Activated naive CD4-positive, alpha-beta T cell treated with anti-CD3 and anti-CD28 coated beads, Interleukin-2, amount 10 ng/mL, durations not matched to agents 7 days and 5 days (primary cell): ENCODE measurements at regions not wholly inside any gene's neighbourhood (a gene's known extent, or its start where the extent isn't known, plus 50 kb on each side); places are given as distances from the start of the nearest gene placed in this dataset.
"Not testable (repeated sequence)": the region's sequence is repeated elsewhere in the genome, so short reads cannot be mapped to it uniquely, and the experiment has no call there.

Experiments
- CTCF ChIA-PET: fragments of 350-600 bp; sonication (Branson Sonifier 250); formaldehyde crosslinking; loops from one replicate; lab custom pipeline; 2021; ENCODE audit warnings: antibody characterized with exemption; lab: Charles Lee
- DNase-seq: peaks from one replicate; pipeline ENCODE4 v3.0.0-alpha.2; 2020
- H3K27ac Mint-ChIP-seq: one replicate; pipeline ENCODE4 v1.8.0; 2021; ENCODE audit warnings: mild to moderate bottlenecking, moderate library complexity, mixed read lengths
- H3K27me3 Mint-ChIP-seq: one replicate; pipeline ENCODE4 v1.8.0; 2021; ENCODE audit warnings: mild to moderate bottlenecking, mixed read lengths
- H3K36me3 Mint-ChIP-seq: one replicate; pipeline ENCODE4 v1.8.0; 2021; ENCODE audit warnings: mixed read lengths
- H3K4me1 Mint-ChIP-seq: one replicate; pipeline ENCODE4 v1.8.0; 2021; ENCODE audit warnings: mixed read lengths
- H3K4me3 Mint-ChIP-seq: one replicate; pipeline ENCODE4 v1.8.0; 2021; ENCODE audit warnings: mild to moderate bottlenecking, moderate library complexity, mixed read lengths
- H3K9me3 Mint-ChIP-seq: one replicate; pipeline ENCODE4 v1.8.0; 2021; ENCODE audit warnings: mixed read lengths

DNA sequence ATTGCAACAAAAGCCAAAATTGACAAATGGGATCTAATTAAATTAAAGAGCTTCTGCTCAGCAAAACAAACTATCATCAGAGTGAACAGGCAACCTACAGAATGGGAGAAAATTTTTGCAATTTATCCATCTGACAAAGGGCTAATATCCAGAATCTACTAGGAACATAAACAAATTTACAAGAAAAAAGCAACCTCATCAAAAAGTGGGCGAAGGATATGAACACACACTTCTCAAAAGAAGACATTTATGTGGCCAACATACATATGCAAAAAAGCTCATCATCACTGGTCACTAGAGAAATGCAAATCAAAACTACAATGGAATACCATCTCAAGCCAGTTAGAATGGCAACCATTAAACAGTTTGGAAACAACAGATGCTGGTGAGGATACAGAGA, 858.1 kb upstream of the FOXG1 start:
- H3K27ac Mint-ChIP-seq, H3K4me3 Mint-ChIP-seq, DNase-seq, H3K27me3 Mint-ChIP-seq, CTCF ChIA-PET, H3K36me3 Mint-ChIP-seq, H3K4me1 Mint-ChIP-seq: not testable (repeated sequence)
- peaks cover 25% of the 10 kb centered on the region for H3K9me3 Mint-ChIP-seq

DNA sequence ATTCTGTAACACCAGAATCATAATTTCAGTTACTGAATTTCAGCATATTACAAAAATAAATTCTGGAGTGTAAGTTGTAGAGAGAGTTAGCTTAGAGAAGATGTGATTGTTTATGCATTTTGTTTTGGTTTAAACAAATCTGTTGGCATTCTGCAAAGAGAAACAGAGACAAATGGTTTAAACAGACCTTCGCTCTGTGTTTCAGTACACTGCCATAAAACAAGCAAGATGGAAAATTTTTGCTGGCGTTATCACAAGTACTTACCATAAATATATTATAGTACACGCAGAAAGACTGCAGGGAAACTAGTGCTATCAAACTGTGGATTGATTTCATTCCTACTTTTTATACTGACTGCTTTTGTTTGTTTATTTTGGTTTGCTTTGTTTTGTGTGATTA, 850.3 kb upstream of the FOXG1 start:
- no peak for DNase-seq
- Mint-ChIP-seq H3K4me1 (no peaks in the 10 kb centered on the region), H3K27me3 (no peaks in the 10 kb centered on the region), H3K27ac (no peak overlapping the region), H3K9me3 (peaks cover 13% of the 10 kb centered on the region), H3K36me3 (peaks cover 2% of the 10 kb centered on the region), H3K4me3 (no peak overlapping the region)
- CTCF ChIA-PET: no interaction called here

DNA sequence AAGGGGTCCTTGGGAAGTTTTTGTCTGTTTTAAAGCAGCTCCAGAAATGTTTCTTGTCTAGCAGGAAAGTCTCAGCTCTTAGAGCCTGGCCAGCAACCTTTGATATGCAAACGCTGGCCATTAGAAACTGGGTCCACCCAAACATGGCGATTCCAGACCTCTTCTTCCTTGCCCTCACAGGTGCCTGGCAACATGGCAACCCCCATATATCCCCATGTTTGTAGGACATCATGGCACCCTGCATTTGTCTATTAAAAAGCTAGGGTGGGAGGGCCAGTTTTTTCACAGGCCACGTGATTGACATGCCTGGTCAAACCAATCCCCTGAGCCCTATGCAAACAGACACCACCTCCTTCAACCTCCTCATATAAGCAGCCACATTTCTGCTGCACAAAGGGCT, 848.7 kb upstream of the FOXG1 start:
- DNase-seq: no peak
- Mint-ChIP-seq H3K27me3 (no peaks in the 10 kb centered on the region), H3K36me3 (peaks cover 2% of the 10 kb centered on the region), H3K27ac (no peak overlapping the region), H3K4me3 (no peak overlapping the region), H3K4me1 (no peaks in the 10 kb centered on the region), H3K9me3 (peaks cover 14% of the 10 kb centered on the region)
- CTCF ChIA-PET: no interaction called here

DNA sequence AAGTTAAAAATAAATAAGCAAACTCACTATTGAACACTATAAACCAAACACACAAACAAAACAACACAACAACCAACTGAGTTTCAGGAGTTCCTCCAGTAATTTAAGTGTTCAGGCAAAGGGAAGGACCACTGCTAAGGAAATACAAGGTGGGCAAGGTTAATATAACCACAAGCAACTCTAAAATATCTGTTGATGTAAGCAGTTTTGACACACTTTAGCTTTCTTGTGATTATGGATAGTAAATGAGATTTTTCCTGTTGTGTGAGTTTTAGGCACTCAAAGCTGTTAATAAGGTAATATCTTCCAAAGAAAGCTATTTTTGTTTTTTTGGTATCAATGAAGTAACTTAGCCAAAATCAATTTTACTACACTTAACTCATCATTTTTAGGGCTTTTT, 839.1 kb upstream of the FOXG1 start:
- no peaks in the 10 kb centered on the region for H3K36me3 Mint-ChIP-seq
- H3K4me1 Mint-ChIP-seq: no peaks in the 10 kb centered on the region
- H3K9me3 Mint-ChIP-seq: peaks cover 8% of the 10 kb centered on the region
- CTCF ChIA-PET: no interaction called here
- no peak overlapping the region for H3K27ac Mint-ChIP-seq
- H3K4me3 Mint-ChIP-seq: no peak overlapping the region
- no peak for DNase-seq
- no peaks in the 10 kb centered on the region for H3K27me3 Mint-ChIP-seq

DNA sequence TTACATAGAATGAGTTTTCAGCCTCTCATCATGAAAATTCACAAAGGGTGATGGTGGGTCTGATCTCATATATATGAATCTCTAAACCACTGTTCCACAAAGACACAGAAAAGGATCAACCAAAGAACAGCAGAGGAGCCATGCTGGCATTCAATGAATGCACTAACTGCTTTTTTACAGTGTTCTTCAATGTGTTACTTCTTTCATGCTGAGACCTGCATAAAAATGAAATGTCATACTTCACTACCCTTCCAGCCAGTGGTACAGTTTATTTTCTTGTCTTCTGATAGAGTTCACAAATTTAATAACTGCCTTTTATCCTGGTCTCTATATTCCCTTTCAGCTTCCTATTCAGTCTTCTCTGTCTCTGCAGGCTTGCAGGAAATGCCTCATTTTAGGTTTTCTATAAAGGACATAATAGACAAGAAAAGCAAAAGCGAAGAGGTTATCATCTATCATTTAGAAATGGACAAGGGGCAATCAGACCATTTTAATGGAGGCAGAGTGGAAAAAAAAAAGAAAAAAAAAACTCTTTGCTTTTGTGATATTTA, 836.7 kb upstream of the FOXG1 start:
- Mint-ChIP-seq H3K27ac (no peak overlapping the region), H3K4me1 (no peaks in the 10 kb centered on the region), H3K27me3 (no peaks in the 10 kb centered on the region), H3K36me3 (no peaks in the 10 kb centered on the region), H3K4me3 (no peak overlapping the region), H3K9me3 (peaks cover 12% of the 10 kb centered on the region)
- no peak for DNase-seq
- CTCF ChIA-PET: no interaction called here

DNA sequence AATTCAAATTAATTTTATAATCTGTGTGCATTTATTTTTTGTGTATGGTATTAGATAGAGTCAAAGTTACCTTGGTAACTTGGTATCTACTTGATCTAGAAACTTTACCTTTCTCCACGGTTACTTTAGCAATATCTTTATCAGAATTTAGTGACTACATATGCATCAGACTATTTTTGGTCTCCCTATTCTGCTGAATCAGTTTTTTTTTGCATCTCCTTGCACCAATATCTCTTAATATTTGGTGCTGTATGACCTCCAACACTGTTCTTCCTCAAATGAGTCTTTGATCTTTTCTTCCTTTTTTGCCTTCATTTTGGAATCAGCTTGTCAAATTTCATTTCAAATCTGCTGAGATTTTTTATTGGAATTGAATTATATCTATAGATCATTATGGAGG, 828.2 kb upstream of the FOXG1 start:
- DNase-seq: no peak
- H3K27ac Mint-ChIP-seq: no peak overlapping the region
- no peaks in the 10 kb centered on the region for H3K27me3 Mint-ChIP-seq
- CTCF ChIA-PET: no interaction called here
- H3K4me3 Mint-ChIP-seq: no peak overlapping the region
- H3K36me3 Mint-ChIP-seq: no peaks in the 10 kb centered on the region
- peaks cover 31% of the 10 kb centered on the region for H3K9me3 Mint-ChIP-seq
- H3K4me1 Mint-ChIP-seq: no peaks in the 10 kb centered on the region

- H3K27me3 Mint-ChIP-seq: no peaks in the 10 kb centered on the region
- H3K36me3 Mint-ChIP-seq: no peaks in the 10 kb centered on the region
- DNase-seq: no peak
- no peak overlapping the region for H3K27ac Mint-ChIP-seq
- peaks cover 26% of the 10 kb centered on the region for H3K9me3 Mint-ChIP-seq
- CTCF ChIA-PET: no interaction called here
- no peak overlapping the region for H3K4me3 Mint-ChIP-seq
- no peaks in the 10 kb centered on the region for H3K4me1 Mint-ChIP-seq
These were observed 821.1 kb upstream of the FOXG1 start for GRCh38 chr14:27945512-27945911.

DNA sequence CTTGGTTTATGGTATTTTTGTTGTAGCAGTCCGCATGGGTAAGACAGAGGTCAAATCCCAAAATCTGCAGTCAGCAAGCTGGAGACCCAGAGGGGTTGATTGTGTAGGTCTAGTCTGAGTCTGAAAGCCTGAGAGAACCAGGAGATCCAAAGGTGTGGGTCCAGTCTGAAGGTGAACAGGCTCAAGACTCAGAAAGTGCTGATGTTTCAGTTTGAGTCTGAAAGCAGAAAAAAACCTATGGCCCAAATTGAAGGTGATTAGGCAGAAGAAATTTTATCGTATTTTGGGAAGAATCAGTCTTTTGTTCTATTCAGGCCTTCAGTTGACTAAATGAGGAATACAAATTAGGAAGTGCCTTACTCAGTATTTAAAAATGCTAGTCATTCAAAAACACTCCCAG, 807.8 kb upstream of the FOXG1 start:
- Mint-ChIP-seq H3K4me1 (no peaks in the 10 kb centered on the region), H3K27ac (no peak overlapping the region), H3K36me3 (no peaks in the 10 kb centered on the region), H3K9me3 (peaks cover 20% of the 10 kb centered on the region), H3K4me3 (no peak overlapping the region), H3K27me3 (no peaks in the 10 kb centered on the region)
- CTCF ChIA-PET: no interaction called here
- DNase-seq: no peak

- DNase-seq: no peak
- Mint-ChIP-seq H3K36me3 (no peaks in the 10 kb centered on the region), H3K4me1 (no peaks in the 10 kb centered on the region), H3K9me3 (peaks cover 15% of the 10 kb centered on the region), H3K27me3 (no peaks in the 10 kb centered on the region), H3K27ac (no peak overlapping the region), H3K4me3 (no peak overlapping the region)
- CTCF ChIA-PET: no interaction called here
These were observed 770.9 kb upstream of the FOXG1 start for GRCh38 chr14:27995691-27996090.

GRCh38 chr14:28001002-28001401, 765.6 kb upstream of the FOXG1 start:
- Mint-ChIP-seq H3K4me1 (no peaks in the 10 kb centered on the region), H3K9me3 (peaks cover 33% of the 10 kb centered on the region), H3K27me3 (no peaks in the 10 kb centered on the region), H3K4me3 (no peak overlapping the region), H3K27ac (no peak overlapping the region), H3K36me3 (no peaks in the 10 kb centered on the region)
- DNase-seq: no peak
- CTCF ChIA-PET: no interaction called here

DNA sequence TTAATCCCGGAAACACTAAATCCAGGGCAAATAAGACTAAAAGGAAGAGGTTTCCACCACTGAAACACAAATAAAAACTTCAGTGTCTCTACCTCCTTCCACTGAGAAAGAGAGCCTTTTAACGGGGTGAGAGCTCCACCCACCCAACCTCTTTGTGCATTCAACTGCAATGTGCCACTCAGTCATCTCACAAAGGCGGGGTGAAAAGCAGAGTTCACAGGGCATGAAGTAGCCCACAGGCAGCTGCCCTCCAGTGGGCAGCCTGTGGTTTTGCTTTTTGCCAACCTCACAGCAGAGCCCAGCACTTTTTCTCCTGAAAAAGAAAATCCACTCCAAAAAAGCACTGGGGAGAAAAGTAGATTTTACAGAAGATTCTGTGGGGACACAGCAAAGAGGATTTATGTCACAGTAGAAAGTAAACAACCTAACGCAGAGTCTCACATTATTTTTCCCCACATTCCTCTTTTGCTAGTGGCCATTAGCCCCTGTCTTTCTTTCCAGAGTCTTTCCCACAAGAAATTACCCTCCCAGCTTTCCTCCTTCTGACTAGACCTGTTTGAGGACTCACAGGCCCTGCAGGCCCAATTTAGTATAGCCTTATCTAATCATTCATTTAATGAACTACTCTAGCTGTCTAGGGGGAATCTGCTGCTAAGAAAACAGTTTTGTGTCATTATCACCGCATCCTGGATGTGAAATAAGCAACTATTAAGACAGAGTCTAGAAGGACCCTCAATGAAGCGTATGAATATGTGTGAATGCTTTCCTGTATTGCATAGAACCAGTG, 753.8 kb upstream of the FOXG1 start:
- Mint-ChIP-seq H3K4me3 (no peak overlapping the region), H3K9me3 (peaks cover 14% of the 10 kb centered on the region), H3K27me3 (no peaks in the 10 kb centered on the region), H3K4me1 (no peaks in the 10 kb centered on the region), H3K36me3 (no peaks in the 10 kb centered on the region), H3K27ac (no peak overlapping the region)
- DNase-seq: no peak
- CTCF ChIA-PET: no interaction called here

GRCh38 chr14:28020112-28020511, 746.5 kb upstream of the FOXG1 start:
- Mint-ChIP-seq H3K27me3 (no peaks in the 10 kb centered on the region), H3K4me3 (no peak overlapping the region)
- CTCF ChIA-PET: no interaction called here

DNA sequence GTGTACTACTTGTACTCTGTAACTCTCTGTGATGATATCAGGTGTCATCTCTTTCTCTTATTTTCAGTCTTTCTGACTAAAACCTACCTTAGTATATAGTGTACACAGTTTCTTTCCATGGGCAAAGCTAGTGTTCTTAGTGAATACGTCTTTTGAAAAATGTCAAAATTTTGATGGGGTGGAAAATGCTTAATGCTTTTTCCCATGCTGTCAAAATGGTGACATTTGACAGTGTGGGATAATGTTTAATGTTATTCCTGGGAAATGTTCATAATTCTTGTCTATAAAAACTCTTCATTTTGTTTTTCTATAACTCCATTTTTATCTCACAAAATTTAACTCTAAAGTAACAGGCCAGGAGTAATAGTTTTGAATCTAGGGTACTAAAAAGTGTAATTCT, 742.7 kb upstream of the FOXG1 start:
- Mint-ChIP-seq H3K27ac (no peak overlapping the region), H3K9me3 (peaks cover 23% of the 10 kb centered on the region), H3K4me1 (no peaks in the 10 kb centered on the region), H3K36me3 (peaks cover 1% of the 10 kb centered on the region), H3K27me3 (no peaks in the 10 kb centered on the region), H3K4me3 (no peak overlapping the region)
- no peak for DNase-seq
- CTCF ChIA-PET: no interaction called here

More at GRCh38 chr14:28020112-28020511, 746.5 kb upstream of the FOXG1 start:
- DNase-seq: no peak
- H3K27ac Mint-ChIP-seq: no peak overlapping the region
- H3K4me1 Mint-ChIP-seq: no peaks in the 10 kb centered on the region
- H3K36me3 Mint-ChIP-seq: no peaks in the 10 kb centered on the region
- peaks cover 21% of the 10 kb centered on the region for H3K9me3 Mint-ChIP-seq

GRCh38 chr14:28052251-28052650, 714.3 kb upstream of the FOXG1 start:
- Mint-ChIP-seq H3K9me3 (peaks cover 26% of the 10 kb centered on the region), H3K4me3 (no peak overlapping the region), H3K36me3 (no peaks in the 10 kb centered on the region), H3K27me3 (no peaks in the 10 kb centered on the region), H3K4me1 (no peaks in the 10 kb centered on the region), H3K27ac (no peak overlapping the region)
- CTCF ChIA-PET: no interaction called here
- no peak for DNase-seq

DNA sequence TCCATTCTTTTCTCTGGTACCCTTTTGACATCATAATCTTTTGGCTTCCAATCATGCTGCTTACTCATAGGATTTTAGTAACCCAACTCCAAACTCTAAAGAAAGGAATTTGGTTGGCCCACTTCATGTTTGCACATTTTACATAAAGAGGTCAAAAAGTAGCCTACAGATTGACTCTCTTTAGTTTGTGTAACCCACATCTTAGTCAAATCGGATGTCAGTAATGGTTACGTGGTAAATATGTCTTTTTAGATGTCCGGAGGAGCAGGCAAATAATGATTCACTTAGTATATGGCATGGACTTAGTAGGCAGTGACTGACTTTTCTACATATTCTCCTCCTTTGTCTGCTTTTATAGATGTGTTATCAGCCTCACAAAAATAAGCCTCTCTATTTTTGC, 711.6 kb upstream of the FOXG1 start:
- Mint-ChIP-seq H3K27ac (no peak overlapping the region), H3K4me3 (no peak overlapping the region), H3K9me3 (peaks cover 29% of the 10 kb centered on the region), H3K27me3 (no peaks in the 10 kb centered on the region), H3K4me1 (no peaks in the 10 kb centered on the region), H3K36me3 (no peaks in the 10 kb centered on the region)
- CTCF ChIA-PET: no interaction called here
- DNase-seq: no peak
